ENCODE measurements at regions not wholly inside any gene's neighbourhood (a gene's known extent, or its start where the extent isn't known, plus 50 kb on each side); places are given as distances from the start of the nearest gene placed in this dataset.

GRCh38 chr1:30184393-30185141 is 538.8 kb downstream of the MATN1 start:
- no peak for TF ChIP-seq JUND (IDR thresholded peaks at IDR 0.05; ENCODE audit: low read depth)
- in situ Hi-C loops (cut with HindIII; ENCODE audit: low pct_unique_long_range_greater_than_20kb, low sequenced_read_pairs) = no loop called here
- no peak for DNase-seq (ENCODE audit: low read depth in 1 of 2, low spot score in 1 of 2)

- in situ Hi-C loops (cut with HindIII; ENCODE audit: low pct_unique_long_range_greater_than_20kb, low sequenced_read_pairs) = no loop called here
- no peak for TF ChIP-seq JUND (IDR thresholded peaks at IDR 0.05; ENCODE audit: low read depth)
- no peak for DNase-seq (ENCODE audit: low read depth in 1 of 2, low spot score in 1 of 2)
These were observed 539.5 kb downstream of the MATN1 start for GRCh38 chr1:30183895-30184294.

GRCh38 chr1:30183006-30183405 is 540.4 kb downstream of the MATN1 start:
- TF ChIP-seq JUND (IDR thresholded peaks at IDR 0.05; ENCODE audit: low read depth) = no peak
- DNase-seq (ENCODE audit: low read depth in 1 of 2, low spot score in 1 of 2) = no peak
- in situ Hi-C loops (cut with HindIII; ENCODE audit: low pct_unique_long_range_greater_than_20kb, low sequenced_read_pairs) = no loop called here

- in situ Hi-C loops (cut with HindIII; ENCODE audit: low pct_unique_long_range_greater_than_20kb, low sequenced_read_pairs) = no loop called here
- DNase-seq (ENCODE audit: low read depth in 1 of 2, low spot score in 1 of 2) = no peak
- TF ChIP-seq JUND (IDR thresholded peaks at IDR 0.05; ENCODE audit: low read depth) = no peak
These were observed 543.3 kb downstream of the MATN1 start for GRCh38 chr1:30179942-30180543.

GRCh38 chr1:30176477-30176876 is 546.9 kb downstream of the MATN1 start:
- TF ChIP-seq JUND (IDR thresholded peaks at IDR 0.05; ENCODE audit: low read depth) = no peak
- in situ Hi-C loops (cut with HindIII; ENCODE audit: low pct_unique_long_range_greater_than_20kb, low sequenced_read_pairs) = no loop called here

GRCh38 chr1:30174499-30174898 is 548.9 kb downstream of the MATN1 start:
- TF ChIP-seq JUND (IDR thresholded peaks at IDR 0.05; ENCODE audit: low read depth) = no peak
- in situ Hi-C loops (cut with HindIII; ENCODE audit: low pct_unique_long_range_greater_than_20kb, low sequenced_read_pairs) = no loop called here
- no peak for DNase-seq (ENCODE audit: low read depth in 1 of 2, low spot score in 1 of 2)

More at GRCh38 chr1:30176477-30176876, 546.9 kb downstream of the MATN1 start:
- DNase-seq (ENCODE audit: low read depth in 1 of 2, low spot score in 1 of 2) = no peak

GRCh38 chr1:30173560-30173959 is 549.8 kb downstream of the MATN1 start:
- in situ Hi-C loops (cut with HindIII; ENCODE audit: low pct_unique_long_range_greater_than_20kb, low sequenced_read_pairs) = no loop called here
- no peak for DNase-seq (ENCODE audit: low read depth in 1 of 2, low spot score in 1 of 2)

GRCh38 chr1:30172757-30173156 is 550.6 kb downstream of the MATN1 start:
- no peak for TF ChIP-seq JUND (IDR thresholded peaks at IDR 0.05; ENCODE audit: low read depth)
- in situ Hi-C loops (cut with HindIII; ENCODE audit: low pct_unique_long_range_greater_than_20kb, low sequenced_read_pairs) = no loop called here
- DNase-seq (ENCODE audit: low read depth in 1 of 2, low spot score in 1 of 2) = no peak

More at GRCh38 chr1:30173560-30173959, 549.8 kb downstream of the MATN1 start:
- no peak for TF ChIP-seq JUND (IDR thresholded peaks at IDR 0.05; ENCODE audit: low read depth)

- DNase-seq (ENCODE audit: low read depth in 1 of 2, low spot score in 1 of 2) = no peak
- TF ChIP-seq JUND (IDR thresholded peaks at IDR 0.05; ENCODE audit: low read depth) = no peak
- in situ Hi-C loops (cut with HindIII; ENCODE audit: low pct_unique_long_range_greater_than_20kb, low sequenced_read_pairs) = no loop called here
These were observed 551.1 kb downstream of the MATN1 start for GRCh38 chr1:30172299-30172694.

GRCh38 chr1:30171537-30172298 is 551.7 kb downstream of the MATN1 start:
- TF ChIP-seq JUND (IDR thresholded peaks at IDR 0.05; ENCODE audit: low read depth) = no peak
- DNase-seq (ENCODE audit: low read depth in 1 of 2, low spot score in 1 of 2) = no peak
- in situ Hi-C loops (cut with HindIII; ENCODE audit: low pct_unique_long_range_greater_than_20kb, low sequenced_read_pairs) = no loop called here

- in situ Hi-C loops (cut with HindIII; ENCODE audit: low pct_unique_long_range_greater_than_20kb, low sequenced_read_pairs) = no loop called here
- TF ChIP-seq JUND (IDR thresholded peaks at IDR 0.05; ENCODE audit: low read depth) = no peak
- DNase-seq (ENCODE audit: low read depth in 1 of 2, low spot score in 1 of 2) = no peak
These were observed 554.1 kb downstream of the MATN1 start for GRCh38 chr1:30169269-30169668.

- TF ChIP-seq JUND (IDR thresholded peaks at IDR 0.05; ENCODE audit: low read depth) = no peak
- DNase-seq (ENCODE audit: low read depth in 1 of 2, low spot score in 1 of 2) = no peak
- in situ Hi-C loops (cut with HindIII; ENCODE audit: low pct_unique_long_range_greater_than_20kb, low sequenced_read_pairs) = no loop called here
These were observed 557.2 kb downstream of the MATN1 start for GRCh38 chr1:30166174-30166573.

- no peak for DNase-seq (ENCODE audit: low read depth in 1 of 2, low spot score in 1 of 2)
- no peak for TF ChIP-seq JUND (IDR thresholded peaks at IDR 0.05; ENCODE audit: low read depth)
- in situ Hi-C loops (cut with HindIII; ENCODE audit: low pct_unique_long_range_greater_than_20kb, low sequenced_read_pairs) = no loop called here
These were observed 558.3 kb downstream of the MATN1 start for GRCh38 chr1:30165116-30165515.

Data from T47D (cell line).